ENCODE measurements at regions not wholly inside any gene's neighbourhood (a gene's known extent, or its start where the extent isn't known, plus 50 kb on each side); places are given as distances from the start of the nearest gene placed in this dataset.

DNA sequence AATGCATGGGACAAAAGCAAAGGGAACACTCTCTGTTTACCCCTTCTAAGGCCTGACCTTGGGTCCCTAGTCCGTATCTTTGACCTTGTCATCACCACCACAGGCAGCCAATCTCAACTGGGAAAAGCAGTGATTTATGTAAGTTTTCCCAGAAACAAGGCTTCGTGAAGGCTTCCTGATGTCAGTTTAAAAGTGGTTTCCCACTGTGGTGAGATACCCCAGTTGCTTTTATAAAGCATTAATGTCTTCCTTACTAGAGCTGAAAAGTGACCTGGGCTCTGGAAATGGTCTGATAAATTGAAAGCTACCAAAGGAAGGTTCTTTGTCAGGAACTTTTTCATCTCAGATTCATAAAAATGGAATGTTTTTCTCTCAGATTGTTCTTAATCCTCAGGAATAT lies 536.4 kb upstream of the PTBP2 start:
- Histone ChIP-seq H3K4me1 (ENCODE audit: control insufficient read depth in 4 of 4, insufficient read depth in 4 of 4, low read length in 3 of 4) (peaks cover 0 to 2% (median 0%) of the 10 kb centered on the region in 4 donors), H3K4me3 (ENCODE audit: low read depth in 1 of 3, low read length in 3 of 3) (no peak overlapping the region), H3K9ac (ENCODE audit: low read depth in 1 of 2, low read length in 2 of 2) (no peak overlapping the region), H3K36me3 (ENCODE audit: control insufficient read depth in 4 of 4, insufficient read depth in 3 of 4, low read depth in 1 of 4, low read length in 3 of 4) (no peaks in the 10 kb centered on the region), H3K9me3 (ENCODE audit: control insufficient read depth in 4 of 4, low read length in 3 of 4) (no peaks in the 10 kb centered on the region), H3K27me3 (ENCODE audit: control insufficient read depth in 4 of 4, insufficient read depth in 4 of 4, low read length in 3 of 4) (no peaks in the 10 kb centered on the region), H3K27ac (ENCODE audit: low read depth in 1 of 2, low read length in 2 of 2) (no peak overlapping the region)
- DNase-seq (ENCODE audit: low spot score), result no peak
- 52% methylated on average over 2 of the region's 2 CpGs for WGBS
- TF ChIP-seq RAD21 (IDR thresholded peaks at IDR 0.05) (no peak), MAX (IDR thresholded peaks at IDR 0.05) (no peak), HNF4G (IDR thresholded peaks at IDR 0.05) (no peak), EGR1 (IDR thresholded peaks at IDR 0.05; ENCODE audit: low read depth in 2 of 2) (no peak), RXRA (IDR thresholded peaks at IDR 0.05) (no peak), NR2F2 (IDR thresholded peaks at IDR 0.05) (no peak), GABPA (IDR thresholded peaks at IDR 0.05 in 1 of 2, conservative IDR thresholded peaks at IDR 0.05 in 1 of 2) (no peak), JUND (IDR thresholded peaks at IDR 0.05) (no peak), ZBTB33 (IDR thresholded peaks at IDR 0.05) (no peak), REST (IDR thresholded peaks at IDR 0.05) (no peak)
- TF ChIP-seq, protein P1, sequence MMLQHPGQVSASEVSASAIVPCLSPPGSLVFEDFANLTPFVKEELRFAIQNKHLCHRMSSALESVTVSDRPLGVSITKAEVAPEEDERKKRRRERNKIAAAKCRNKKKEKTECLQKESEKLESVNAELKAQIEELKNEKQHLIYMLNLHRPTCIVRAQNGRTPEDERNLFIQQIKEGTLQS (IDR thresholded peaks at IDR 0.05), result no peak

DNA sequence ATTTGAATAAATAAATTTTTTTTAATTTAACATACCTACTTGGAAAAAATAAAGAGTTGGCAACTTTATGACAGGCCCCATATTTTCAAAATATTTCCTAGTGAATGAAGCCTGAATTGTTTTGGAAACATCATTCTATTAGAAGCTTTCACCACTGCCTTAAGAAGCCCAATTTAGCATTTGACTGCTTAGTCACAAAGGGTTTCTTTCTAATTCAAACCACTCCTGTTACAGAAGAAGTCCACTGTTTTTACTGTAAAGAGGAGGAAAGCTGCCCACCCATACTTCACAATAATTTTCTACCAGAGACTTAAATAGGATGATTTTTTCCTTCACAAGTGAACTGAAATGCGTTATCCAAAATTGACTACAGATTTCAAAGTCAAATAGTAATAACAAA lies 534.6 kb upstream of the PTBP2 start:
- Histone ChIP-seq H3K27ac (ENCODE audit: low read depth in 1 of 2, low read length in 2 of 2) (no peak overlapping the region), H3K4me3 (ENCODE audit: low read depth in 1 of 3, low read length in 3 of 3) (no peak overlapping the region), H3K27me3 (ENCODE audit: control insufficient read depth in 4 of 4, insufficient read depth in 4 of 4, low read length in 3 of 4) (no peaks in the 10 kb centered on the region), H3K4me1 (ENCODE audit: control insufficient read depth in 4 of 4, insufficient read depth in 4 of 4, low read length in 3 of 4) (peaks cover 0 to 2% (median 0%) of the 10 kb centered on the region in 4 donors), H3K9me3 (ENCODE audit: control insufficient read depth in 4 of 4, low read length in 3 of 4) (peaks cover 0 to 5% (median 0%) of the 10 kb centered on the region in 4 donors), H3K9ac (ENCODE audit: low read depth in 1 of 2, low read length in 2 of 2) (no peak overlapping the region), H3K36me3 (ENCODE audit: control insufficient read depth in 4 of 4, insufficient read depth in 3 of 4, low read depth in 1 of 4, low read length in 3 of 4) (no peaks in the 10 kb centered on the region)
- 82% methylated on average over 1 of the region's 1 CpG for WGBS
- TF ChIP-seq FOXA1 (IDR thresholded peaks at IDR 0.05) (no peak), HNF4A (conservative IDR thresholded peaks at IDR 0.05) (no peak), HNF4G (IDR thresholded peaks at IDR 0.05) (no peak), EGR1 (IDR thresholded peaks at IDR 0.05; ENCODE audit: low read depth in 2 of 2) (no peak), MAX (IDR thresholded peaks at IDR 0.05) (no peak), ZBTB33 (IDR thresholded peaks at IDR 0.05) (no peak), GABPA (IDR thresholded peaks at IDR 0.05 in 1 of 2, conservative IDR thresholded peaks at IDR 0.05 in 1 of 2) (no peak)
- TF ChIP-seq, protein P2, sequence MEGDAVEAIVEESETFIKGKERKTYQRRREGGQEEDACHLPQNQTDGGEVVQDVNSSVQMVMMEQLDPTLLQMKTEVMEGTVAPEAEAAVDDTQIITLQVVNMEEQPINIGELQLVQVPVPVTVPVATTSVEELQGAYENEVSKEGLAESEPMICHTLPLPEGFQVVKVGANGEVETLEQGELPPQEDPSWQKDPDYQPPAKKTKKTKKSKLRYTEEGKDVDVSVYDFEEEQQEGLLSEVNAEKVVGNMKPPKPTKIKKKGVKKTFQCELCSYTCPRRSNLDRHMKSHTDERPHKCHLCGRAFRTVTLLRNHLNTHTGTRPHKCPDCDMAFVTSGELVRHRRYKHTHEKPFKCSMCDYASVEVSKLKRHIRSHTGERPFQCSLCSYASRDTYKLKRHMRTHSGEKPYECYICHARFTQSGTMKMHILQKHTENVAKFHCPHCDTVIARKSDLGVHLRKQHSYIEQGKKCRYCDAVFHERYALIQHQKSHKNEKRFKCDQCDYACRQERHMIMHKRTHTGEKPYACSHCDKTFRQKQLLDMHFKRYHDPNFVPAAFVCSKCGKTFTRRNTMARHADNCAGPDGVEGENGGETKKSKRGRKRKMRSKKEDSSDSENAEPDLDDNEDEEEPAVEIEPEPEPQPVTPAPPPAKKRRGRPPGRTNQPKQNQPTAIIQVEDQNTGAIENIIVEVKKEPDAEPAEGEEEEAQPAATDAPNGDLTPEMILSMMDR (IDR thresholded peaks at IDR 0.05; ENCODE audit: low read depth, low read length, missing input control), result no peak
- TF ChIP-seq, protein P1 (IDR thresholded peaks at IDR 0.05), result no peak
- DNase-seq (ENCODE audit: low spot score), result no peak

Measured in liver (tissue), 8 donors.